NOMO-1 treated with DMSO at 0.1 percent for 48 hours (cell line): ENCODE measurements at regions not wholly inside any gene's neighbourhood (a gene's known extent, or its start where the extent isn't known, plus 50 kb on each side); places are given as distances from the start of the nearest gene placed in this dataset.
A peak's percentile ranks its signal among the peaks of the same experiment; 100 is the strongest.
"Not testable (repeated sequence)": the region's sequence is repeated elsewhere in the genome, so short reads cannot be mapped to it uniquely, and the experiment has no call there.

Experiments
- DNase-seq: peaks from one replicate; lab custom pipeline; 2025; ENCODE audit not compliant: unreplicated experiment; lab: John Stamatoyannopoulos, UW

GRCh38 chr6:134678436-134678889, 271.4 kb downstream of the ALDH8A1 start:
- no peak for DNase-seq

GRCh38 chr6:134676307-134677281, 273.3 kb downstream of the ALDH8A1 start:
- DNase-seq, result no peak

GRCh38 chr6:134675110-134676054, 274.5 kb downstream of the ALDH8A1 start:
- DNase-seq, result no peak

GRCh38 chr6:134674562-134674961, 275.3 kb downstream of the ALDH8A1 start:
- DNase-seq, result no peak

- no peak for DNase-seq
Measured at GRCh38 chr6:134669485-134669884, 280.4 kb downstream of the ALDH8A1 start.

GRCh38 chr6:134667111-134667510, 282.8 kb downstream of the ALDH8A1 start:
- DNase-seq, result no peak

GRCh38 chr6:134666125-134666524, 283.8 kb downstream of the ALDH8A1 start:
- DNase-seq, result no peak

GRCh38 chr6:134665029-134665723, 284.7 kb downstream of the ALDH8A1 start:
- no peak for DNase-seq

GRCh38 chr6:134663800-134664535, 285.9 kb downstream of the ALDH8A1 start:
- DNase-seq, result no peak

GRCh38 chr6:134663356-134663755, 286.5 kb downstream of the ALDH8A1 start:
- no peak for DNase-seq

GRCh38 chr6:134662077-134662700, 287.7 kb downstream of the ALDH8A1 start:
- peak; percentile 27 for DNase-seq

- not testable (repeated sequence) for DNase-seq
Measured at GRCh38 chr6:134659885-134660284, 290.0 kb downstream of the ALDH8A1 start.

GRCh38 chr6:134658596-134658995, 291.3 kb downstream of the ALDH8A1 start:
- DNase-seq, result no peak

GRCh38 chr6:134657751-134658527, 292.0 kb downstream of the ALDH8A1 start:
- no peak for DNase-seq

GRCh38 chr6:134657343-134657742, 292.6 kb downstream of the ALDH8A1 start:
- DNase-seq, result no peak

- DNase-seq, result peak; percentile 26
Measured at GRCh38 chr6:134654751-134655150, 295.1 kb downstream of the ALDH8A1 start.

GRCh38 chr6:134651519-134651918, 298.4 kb downstream of the ALDH8A1 start:
- DNase-seq, result no peak

GRCh38 chr6:134647861-134648260, 302.0 kb downstream of the ALDH8A1 start:
- DNase-seq, result no peak

- no peak for DNase-seq
Measured at GRCh38 chr6:134642819-134643218, 307.1 kb downstream of the ALDH8A1 start.
